DMS 273 (cell line): ENCODE measurements at regions not wholly inside any gene's neighbourhood (a gene's known extent, or its start where the extent isn't known, plus 50 kb on each side); places are given as distances from the start of the nearest gene placed in this dataset.
A peak's percentile ranks its signal among the peaks of the same experiment; 100 is the strongest.
"Not testable (repeated sequence)": the region's sequence is repeated elsewhere in the genome, so short reads cannot be mapped to it uniquely, and the experiment has no call there.

ENCODE experiments used
- DNase-seq: peaks from one replicate; lab custom pipeline; 2025; ENCODE audit not compliant: unreplicated experiment; lab: John Stamatoyannopoulos, UW

- no peak for DNase-seq
Observed at GRCh38 chr13:111575276-111575675, 254.8 kb downstream of the TEX29 start.

- DNase-seq, result peak; percentile 14
Observed at GRCh38 chr13:111575719-111576118, 255.3 kb downstream of the TEX29 start.

- peak; percentile 14 for DNase-seq
Observed at GRCh38 chr13:111577208-111577828, 256.9 kb downstream of the TEX29 start.

GRCh38 chr13:111577956-111578605, 257.6 kb downstream of the TEX29 start:
- DNase-seq, result no peak

- DNase-seq, result no peak
Observed at GRCh38 chr13:111584101-111584672, 263.7 kb downstream of the TEX29 start.

GRCh38 chr13:111584870-111585269, 264.4 kb downstream of the TEX29 start:
- no peak for DNase-seq

- DNase-seq, result no peak
Observed at GRCh38 chr13:111586291-111586690, 265.8 kb downstream of the TEX29 start.

- DNase-seq, result no peak
Observed at GRCh38 chr13:111587249-111587648, 266.8 kb downstream of the TEX29 start.

GRCh38 chr13:111589321-111589720, 268.9 kb downstream of the TEX29 start:
- DNase-seq, result no peak

- DNase-seq, result no peak
Observed at GRCh38 chr13:111589992-111590391, 269.6 kb downstream of the TEX29 start.

- DNase-seq, result no peak
Observed at GRCh38 chr13:111590796-111591195, 270.4 kb downstream of the TEX29 start.

GRCh38 chr13:111593490-111593889, 273.0 kb downstream of the TEX29 start:
- not testable (repeated sequence) for DNase-seq

- no peak for DNase-seq
Observed at GRCh38 chr13:111594606-111595005, 274.2 kb downstream of the TEX29 start.

GRCh38 chr13:111595276-111595675, 274.8 kb downstream of the TEX29 start:
- DNase-seq, result no peak

GRCh38 chr13:111595791-111596190, 275.3 kb downstream of the TEX29 start:
- DNase-seq, result no peak

GRCh38 chr13:111597191-111597611, 276.8 kb downstream of the TEX29 start:
- DNase-seq, result no peak

GRCh38 chr13:111597618-111598017, 277.2 kb downstream of the TEX29 start:
- no peak for DNase-seq

- DNase-seq, result no peak
Observed at GRCh38 chr13:111598747-111599146, 278.3 kb downstream of the TEX29 start.

GRCh38 chr13:111599791-111600190, 279.3 kb downstream of the TEX29 start:
- DNase-seq, result no peak

- no peak for DNase-seq
Observed at GRCh38 chr13:111602874-111603273, 282.4 kb downstream of the TEX29 start.

- DNase-seq, result no peak
Observed at GRCh38 chr13:111604097-111604496, 283.7 kb downstream of the TEX29 start.

GRCh38 chr13:111608556-111608955, 288.1 kb downstream of the TEX29 start:
- no peak for DNase-seq
